GM23248 (cell line): ENCODE measurements at regions not wholly inside any gene's neighbourhood (a gene's known extent, or its start where the extent isn't known, plus 50 kb on each side); places are given as distances from the start of the nearest gene placed in this dataset.

Source experiments
- DNase-seq: peaks from one replicate; pipeline ENCODE4 v3.0.0-alpha.2; 2015
- H2AFZ ChIP-seq: fragments of 200-600 bp; sonication (generic); 2 replicates; pipeline ENCODE4 v1.6.1; 2016; ENCODE audit warnings: antibody characterized with exemption
- H3F3A ChIP-seq: fragments of 200-600 bp; sonication (generic); 2 replicates; pipeline ENCODE4 v1.6.1; 2016; ENCODE audit warnings: mild to moderate bottlenecking, antibody characterized with exemption, mixed run types; ENCODE audit not compliant: insufficient read depth
- H3K27ac ChIP-seq: fragments of 200-600 bp; sonication (generic); 2 replicates; pipeline ENCODE4 v1.5.1; 2016; ENCODE audit warnings: mild to moderate bottlenecking
- H3K27me3 ChIP-seq: fragments of 200-600 bp; sonication (generic); replicated peaks from 2 replicates; pipeline ENCODE4 v1.6.1; 2016; ENCODE audit warnings: mild to moderate bottlenecking; ENCODE audit not compliant: insufficient read depth
- H3K36me3 ChIP-seq: fragments of 200-600 bp; sonication (generic); 2 replicates; pipeline ENCODE4 v1.6.1; 2016; ENCODE audit warnings: low read depth, mild to moderate bottlenecking
- H3K4me1 ChIP-seq: fragments of 200-600 bp; sonication (generic); 2 replicates; pipeline ENCODE4 v1.6.1; 2016; ENCODE audit warnings: mild to moderate bottlenecking; ENCODE audit not compliant: insufficient read depth
- H3K4me2 ChIP-seq: fragments of 200-600 bp; sonication (generic); one replicate; pipeline ENCODE4 v1.6.1; 2016; ENCODE audit warnings: mild to moderate bottlenecking; ENCODE audit not compliant: unreplicated experiment
- H3K4me3 ChIP-seq: fragments of 200-600 bp; sonication (generic); 2 replicates; pipeline ENCODE4 v1.5.1; 2016; ENCODE audit warnings: mild to moderate bottlenecking
- H3K79me2 ChIP-seq: fragments of 200-600 bp; sonication (generic); 2 replicates; pipeline ENCODE4 v1.6.1; 2016; ENCODE audit warnings: mild to moderate bottlenecking; ENCODE audit not compliant: insufficient read depth
- H3K9ac ChIP-seq: fragments of 200-600 bp; sonication (generic); 2 replicates; pipeline ENCODE4 v1.6.1; 2016; ENCODE audit warnings: mild to moderate bottlenecking
- H3K9me2 ChIP-seq: fragments of 200-600 bp; sonication (generic); 2 replicates; pipeline ENCODE4 v1.6.1; 2016; ENCODE audit warnings: mixed run types, mild to moderate bottlenecking, moderate library complexity; ENCODE audit not compliant: insufficient read depth
- H3K9me3 ChIP-seq: fragments of 200-600 bp; sonication (generic); one replicate; pipeline ENCODE4 v1.6.1; 2017; ENCODE audit warnings: low read depth
- H4K20me1 ChIP-seq: fragments of 200-600 bp; sonication (generic); 2 replicates; pipeline ENCODE4 v1.6.0; 2016; ENCODE audit not compliant: insufficient read depth
- EZH2 ChIP-seq: fragments of 200-600 bp; sonication (generic); IDR thresholded peaks from 2 replicates; pipeline ENCODE4 v1.6.1; 2018; ENCODE audit warnings: antibody characterized with exemption, mild to moderate bottlenecking; ENCODE audit not compliant: insufficient read depth, poor library complexity, severe bottlenecking
- EZH2phosphoT487 ChIP-seq: fragments of 200-600 bp; sonication (generic); IDR thresholded peaks from 2 replicates; pipeline ENCODE4 v1.6.1; 2018; ENCODE audit warnings: antibody characterized with exemption, moderate library complexity, mild to moderate bottlenecking, low read depth; ENCODE audit not compliant: insufficient read depth
- WGBS, 2 experiments: methylation state at CpG; one replicate each; pipeline ENCODE4 v1.1.6; 2015 to 2017; ENCODE audit warnings: low lambda C conversion rate in 2 of 2, low coverage in 1 of 2; ENCODE audit errors: missing lambda C conversion rate in 2 of 2; 5-methylcytosine and 5-hydroxymethylcytosine counted together
- in situ Hi-C: fragments of 300-500 bp; cut with MboI; formaldehyde crosslinking; loops from 2 replicates; pipeline ENCODE4 v1.15.0; 2020

DNA sequence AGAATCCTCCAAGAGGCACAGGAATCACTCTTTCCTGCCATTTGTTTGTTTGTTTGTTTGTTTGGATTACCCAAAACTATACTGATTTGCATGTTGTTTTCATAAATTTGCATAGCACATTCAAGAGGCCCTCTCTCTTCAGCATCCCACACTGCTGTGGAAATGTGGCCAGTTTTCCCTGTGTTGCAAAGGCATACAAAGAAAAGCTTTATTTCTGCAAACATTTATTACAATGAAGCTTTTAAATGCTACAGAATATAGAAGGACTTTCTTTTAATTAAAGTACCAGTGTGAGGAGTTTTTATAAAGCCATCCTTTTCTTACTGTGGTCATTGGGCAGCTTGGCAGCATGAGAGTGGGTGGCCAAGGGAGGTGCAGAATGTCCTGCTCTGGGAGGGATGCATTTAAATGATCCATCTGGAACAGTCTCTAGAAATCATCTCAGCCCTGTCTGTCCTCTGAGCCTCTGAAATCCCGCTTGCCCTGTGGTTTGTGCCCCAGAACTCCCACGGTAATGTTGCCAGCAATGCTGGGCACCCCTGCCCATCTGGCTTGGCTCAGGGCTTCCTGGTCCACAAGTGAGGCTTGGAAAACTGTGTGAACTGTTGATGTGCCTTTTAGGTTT, 356.8 kb upstream of the KIF2A start:
- Histone ChIP-seq H3K36me3 (no peaks in the 10 kb centered on the region), H3F3A (no peaks in the 10 kb centered on the region), H3K4me2 (no peak overlapping the region), H3K79me2 (no peaks in the 10 kb centered on the region), H2AFZ (no peak overlapping the region), H3K27me3 (no peaks in the 10 kb centered on the region; the same call in 1 of the 2 replicates), H3K9me3 (no peaks in the 10 kb centered on the region), H3K27ac (no peak overlapping the region), H3K9me2 (no peaks in the 10 kb centered on the region), H3K4me3 (no peak overlapping the region), H3K9ac (no peak overlapping the region), H4K20me1 (no peaks in the 10 kb centered on the region), H3K4me1 (no peaks in the 10 kb centered on the region)
- WGBS, 2 experiments, result 20 to 22% methylated on average over 2 of the region's 2 CpGs
- in situ Hi-C loops, result loop anchor here (25.0 kb wide), 1 partner anchor 987 kb away; no protein-coding TSS in a partner anchor
- TF ChIP-seq EZH2phosphoT487 (no peak), EZH2 (no peak)
- no peak for DNase-seq

DNA sequence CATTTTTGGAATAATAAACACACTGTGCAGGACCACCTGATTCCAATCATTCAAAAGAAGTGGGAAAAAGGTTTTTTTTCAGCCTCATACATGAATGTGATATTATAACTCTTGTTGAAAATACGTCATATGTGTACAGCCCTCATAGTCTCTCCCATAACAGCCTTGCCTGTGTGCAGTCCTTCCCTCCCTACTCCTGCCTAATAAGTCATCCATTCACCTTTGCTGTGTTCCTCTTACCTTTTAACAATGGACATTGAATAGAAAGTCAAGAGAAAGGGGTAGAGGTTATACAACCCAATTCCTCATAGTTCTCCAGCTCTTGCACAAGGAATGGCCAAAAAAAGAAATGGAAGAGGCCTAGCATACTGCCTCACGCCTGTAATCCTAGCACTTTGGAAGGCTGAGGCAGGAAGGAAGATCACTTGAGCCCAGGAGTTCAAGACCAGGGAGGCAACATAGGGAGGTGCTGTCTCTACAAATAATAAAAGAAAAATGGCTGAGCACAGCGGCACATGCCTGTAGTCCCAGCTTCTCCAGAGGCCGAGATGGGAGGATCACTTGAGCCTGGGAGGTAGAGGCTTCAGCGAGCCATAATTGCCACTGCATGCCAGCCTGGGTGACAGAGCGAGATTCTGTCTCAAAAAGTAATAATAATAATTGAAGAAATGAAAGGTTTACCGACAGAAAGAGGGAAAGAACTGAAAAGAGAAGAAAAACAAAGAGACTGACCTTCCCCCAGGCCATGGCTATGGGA, 356.1 kb upstream of the KIF2A start:
- no peak overlapping the region for H2AFZ ChIP-seq
- in situ Hi-C loops, result loop anchor here (25.0 kb wide), 1 partner anchor 988 kb away; no protein-coding TSS in a partner anchor
- no peaks in the 10 kb centered on the region for H3K79me2 ChIP-seq
- TF ChIP-seq EZH2phosphoT487 (no peak), EZH2 (no peak)
- 36 to 42% methylated on average over 7 of the region's 7 CpGs for WGBS, 2 experiments
- H3K36me3 ChIP-seq, result no peaks in the 10 kb centered on the region
- H3K9me2 ChIP-seq, result no peaks in the 10 kb centered on the region
- H3K4me3 ChIP-seq, result no peak overlapping the region
- no peak for DNase-seq
- no peaks in the 10 kb centered on the region for H3K4me1 ChIP-seq
- no peaks in the 10 kb centered on the region for H3F3A ChIP-seq
- no peaks in the 10 kb centered on the region; the same call in 1 of the 2 replicates for H3K27me3 ChIP-seq
- no peaks in the 10 kb centered on the region for H4K20me1 ChIP-seq
- H3K4me2 ChIP-seq, result no peak overlapping the region
- no peak overlapping the region for H3K27ac ChIP-seq
- H3K9me3 ChIP-seq, result no peaks in the 10 kb centered on the region
- H3K9ac ChIP-seq, result no peak overlapping the region

GRCh38 chr5:61951295-61951694, 354.7 kb upstream of the KIF2A start:
- no peak overlapping the region for H3K4me3 ChIP-seq
- no peak overlapping the region for H2AFZ ChIP-seq
- no peaks in the 10 kb centered on the region for H4K20me1 ChIP-seq
- H3K36me3 ChIP-seq, result no peaks in the 10 kb centered on the region
- no peaks in the 10 kb centered on the region for H3K4me1 ChIP-seq
- no peaks in the 10 kb centered on the region for H3K9me2 ChIP-seq
- DNase-seq, result no peak
- H3K4me2 ChIP-seq, result no peak overlapping the region
- TF ChIP-seq EZH2phosphoT487 (no peak), EZH2 (no peak)
- no peak overlapping the region for H3K27ac ChIP-seq
- H3K27me3 ChIP-seq, result no peaks in the 10 kb centered on the region; the same call in 1 of the 2 replicates
- H3K9me3 ChIP-seq, result no peaks in the 10 kb centered on the region
- no peaks in the 10 kb centered on the region for H3K79me2 ChIP-seq
- H3K9ac ChIP-seq, result no peak overlapping the region
- no peaks in the 10 kb centered on the region for H3F3A ChIP-seq
- in situ Hi-C loops, result no loop called here
- 53 to 69% methylated on average over 3 of the region's 3 CpGs for WGBS, 2 experiments

DNA sequence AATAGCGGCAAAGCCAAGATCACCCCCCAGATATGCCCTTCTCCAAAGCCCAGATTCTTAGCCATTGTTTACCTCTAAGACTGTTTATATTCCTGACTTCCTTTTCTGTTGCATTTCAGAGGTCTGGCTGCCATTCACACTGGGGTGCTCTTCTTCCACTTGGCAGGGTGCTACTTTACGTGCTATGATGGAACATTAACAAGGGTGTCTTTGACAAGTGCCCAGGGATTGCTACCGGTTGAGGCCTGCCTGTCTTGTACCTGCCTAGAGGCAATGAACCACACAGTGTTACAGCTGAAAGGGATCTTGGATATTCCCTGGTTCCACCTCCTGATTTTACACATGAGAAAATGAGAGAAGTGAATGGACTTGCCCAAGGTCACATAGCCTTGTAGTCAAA, 352.1 kb upstream of the KIF2A start:
- TF ChIP-seq EZH2phosphoT487, result no peak
- no peak for TF ChIP-seq EZH2
- H2AFZ ChIP-seq, result no peak overlapping the region
- no peaks in the 10 kb centered on the region for H3K36me3 ChIP-seq
- H3K4me1 ChIP-seq, result no peaks in the 10 kb centered on the region
- DNase-seq, result no peak
- H3F3A ChIP-seq, result no peaks in the 10 kb centered on the region
- no peaks in the 10 kb centered on the region for H3K79me2 ChIP-seq
- H3K9ac ChIP-seq, result no peak overlapping the region
- 31 to 41% methylated on average over 3 of the region's 3 CpGs for WGBS, 2 experiments
- no peaks in the 10 kb centered on the region for H4K20me1 ChIP-seq
- H3K4me2 ChIP-seq, result no peak overlapping the region
- H3K9me2 ChIP-seq, result no peaks in the 10 kb centered on the region
- H3K27ac ChIP-seq, result no peak overlapping the region
- H3K27me3 ChIP-seq, result no peaks in the 10 kb centered on the region
- in situ Hi-C loops, result no loop called here
- no peaks in the 10 kb centered on the region for H3K9me3 ChIP-seq
- H3K4me3 ChIP-seq, result no peak overlapping the region
